DND-41 (cell line): ENCODE measurements at regions not wholly inside any gene's neighbourhood (a gene's known extent, or its start where the extent isn't known, plus 50 kb on each side); places are given as distances from the start of the nearest gene placed in this dataset.

ENCODE experiments used
- CTCF ChIP-seq: IDR thresholded peaks from 2 replicates; pipeline ENCODE4 v1.5.1; 2012; ENCODE audit warnings: borderline replicate concordance, low read length, moderate library complexity, mild to moderate bottlenecking; ENCODE audit not compliant: poor library complexity, severe bottlenecking; ENCODE audit errors: extremely low read depth
- EZH2 ChIP-seq: IDR thresholded peaks from 3 replicates; pipeline ENCODE4 v1.6.1; 2012; ENCODE audit warnings: borderline replicate concordance, low read depth, mild to moderate bottlenecking, moderate library complexity, low read length, inconsistent platforms; ENCODE audit not compliant: severe bottlenecking

DNA sequence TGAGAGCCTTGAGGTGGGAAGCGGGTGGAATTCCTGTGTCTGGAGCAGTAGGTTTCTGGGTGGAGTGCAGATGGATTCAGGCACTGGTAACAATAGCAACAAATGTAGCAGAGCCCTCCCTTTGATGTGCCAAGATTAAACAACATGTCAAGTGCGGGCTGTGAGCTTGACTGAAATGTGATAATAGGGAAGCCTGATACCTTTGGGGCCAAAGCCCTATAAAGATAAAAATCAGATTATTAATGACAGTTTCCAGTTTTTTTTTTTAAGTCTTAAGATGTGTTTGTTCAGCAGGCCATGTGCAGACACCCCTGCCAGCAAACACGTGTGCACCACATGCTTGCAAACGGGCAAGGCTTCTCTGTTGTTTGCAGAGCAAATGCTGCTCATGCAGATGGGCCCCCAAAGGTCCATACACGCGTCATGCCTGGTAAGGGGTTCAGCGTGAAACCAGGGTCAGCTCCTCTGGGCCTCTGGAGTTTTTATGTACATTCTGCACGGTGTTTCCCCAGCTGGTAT is 193.2 kb downstream of the GADD45G start:
- no peak for TF ChIP-seq CTCF
- no peak for TF ChIP-seq EZH2
